K562 (cell line): ENCODE measurements at regions not wholly inside any gene's neighbourhood (a gene's known extent, or its start where the extent isn't known, plus 50 kb on each side); places are given as distances from the start of the nearest gene placed in this dataset.

Source experiments
- ATAC-seq: fragments of 200-7000 bp; cut with Tn5 transposase; 3 replicates; pipeline ENCODE4 v1.9.1; 2020; ENCODE audit warnings: moderate library complexity
- BruUV-seq: library from RNA; stranded (reverse); fragments of 400-500 nt; replicated peaks from 2 replicates; lab custom pipeline; 2021; lab: Mats Ljungman, UMichigan
- CTCF ChIA-PET: fragments of 300-600 bp; formaldehyde crosslinking; extraction: SDS; loops from one replicate; lab custom pipeline; 2021; ENCODE audit warnings: low intra/inter-chr PET ratio; lab: Yijun Ruan, JAX
- POLR2A ChIA-PET: fragments of 300-600, 350-650 bp; sonication (Branson Sonifier 250); formaldehyde crosslinking; extraction: SDS; loops from one replicate; lab custom pipeline; 2021; ENCODE audit warnings: antibody characterized with exemption, inconsistent platforms; lab: Yijun Ruan, JAX
- DNase-seq, 4 experiments: peaks; one replicate each; pipeline versions ENCODE4 v3.0.0 to v3.0.0-alpha.2; 2011 to 2018; ENCODE audit warnings: low spot score in 3 of 4, mixed read lengths in 3 of 4; ENCODE audit errors: extremely low read depth in 1 of 4
- FAIRE-seq: peaks from 2 replicates; lab custom pipeline; 2011; peaks lifted over from hg19 to GRCh38; lab: Jason Lieb, UNC
- H2AFZ ChIP-seq: 2 replicates; pipeline ENCODE4 v1.6.0; 2011; ENCODE audit warnings: low read depth, low read length, control low read depth, inconsistent platforms
- H3K27ac ChIP-seq: fragments of 200-600 bp; 3 replicates; pipeline ENCODE4 v1.8.0; 2011; ENCODE audit warnings: low read depth, mild to moderate bottlenecking, control low read depth, inconsistent platforms, low read length, moderate library complexity, mixed read lengths; ENCODE audit errors: extremely low read depth
- H3K27me3 ChIP-seq, 2 experiments: fragments of 300-600 bp in 1 of 2; 2 replicates in 1 of 2; 3 replicates in 1 of 2; pipeline versions ENCODE4 v1.6.0 to v1.8.0; 2011; ENCODE audit warnings: inconsistent platforms in 2 of 2, low read length in 2 of 2, mild to moderate bottlenecking in 1 of 2, mixed read lengths in 1 of 2, moderate library complexity in 1 of 2; ENCODE audit not compliant: control insufficient read depth in 2 of 2, insufficient read depth in 2 of 2
- H3K36me3 ChIP-seq: fragments of 300-600 bp; 3 replicates; pipeline ENCODE4 v1.8.0; 2011; ENCODE audit warnings: mild to moderate bottlenecking, low read length, inconsistent platforms; ENCODE audit not compliant: control insufficient read depth, insufficient read depth
- H3K4me1 ChIP-seq, 2 experiments: fragments of 200-600 bp in 1 of 2; replicated peaks in 1 of 2; 2 replicates in 1 of 2; 3 replicates in 1 of 2; pipeline versions ENCODE4 v1.5.1 to v1.8.0; 2011; ENCODE audit warnings: inconsistent platforms in 2 of 2, low read length in 2 of 2, mild to moderate bottlenecking in 1 of 2, mixed read lengths in 1 of 2, moderate library complexity in 1 of 2; ENCODE audit not compliant: control insufficient read depth in 2 of 2, insufficient read depth in 2 of 2
- H3K4me2 ChIP-seq: 2 replicates; pipeline ENCODE4 v1.6.1; 2011; ENCODE audit warnings: low read length, control low read depth, inconsistent platforms, mixed read lengths; ENCODE audit not compliant: insufficient read depth
- H3K4me3 ChIP-seq: fragments of 200-600 bp; sonication (generic), shearing (Covaris generic); 2 replicates; pipeline ENCODE4 v1.5.1; 2016; ENCODE audit warnings: control low read depth, inconsistent platforms
- H3K79me2 ChIP-seq: fragments of 200-600 bp; 3 replicates; pipeline ENCODE4 v1.8.0; 2011; ENCODE audit warnings: low read length, inconsistent platforms; ENCODE audit not compliant: control insufficient read depth, insufficient read depth
- H3K9ac ChIP-seq, 2 experiments: 2 replicates each; pipeline versions ENCODE4 v1.6.0 to v1.6.1; 2011; ENCODE audit warnings: low read depth in 2 of 2, low read length in 2 of 2, control low read depth in 1 of 2, inconsistent platforms in 1 of 2, mild to moderate bottlenecking in 1 of 2, mixed read lengths in 1 of 2; ENCODE audit not compliant: insufficient read depth in 1 of 2
- H3K9me1 ChIP-seq: one replicate; pipeline ENCODE4 v1.6.0; 2011; ENCODE audit warnings: inconsistent platforms, mild to moderate bottlenecking, low read length, moderate library complexity; ENCODE audit not compliant: control insufficient read depth, insufficient read depth
- H3K9me3 ChIP-seq: replicated peaks from 2 replicates; pipeline ENCODE4 v1.5.1; 2011; ENCODE audit warnings: low read depth, low read length, inconsistent platforms; ENCODE audit not compliant: control insufficient read depth, insufficient read depth
- H4K20me1 ChIP-seq: replicated peaks from 2 replicates; pipeline ENCODE4 v1.6.1; 2011; ENCODE audit warnings: low read length, inconsistent platforms, mixed read lengths; ENCODE audit not compliant: control insufficient read depth, insufficient read depth
- BRCA1 ChIP-seq, 2 experiments: fragments of 450-650 bp in 1 of 2; sonication (generic) in 1 of 2; formaldehyde crosslinking in 1 of 2; IDR thresholded peaks; 2 replicates each; pipeline versions ENCODE4 v1.5.0 to v1.6.1; 2017 to 2020; ENCODE audit warnings: mild to moderate bottlenecking in 1 of 2, missing genetic modification reagents in 1 of 2
- GTF3C2 ChIP-seq: IDR thresholded peaks from 3 replicates; pipeline ENCODE4 v1.6.1; 2011; ENCODE audit warnings: borderline replicate concordance, mild to moderate bottlenecking, moderate library complexity; ENCODE audit not compliant: insufficient read length; ENCODE audit errors: extremely low read depth
- NCOA4 ChIP-seq: fragments of 450-650 bp; IDR thresholded peaks from 2 replicates; pipeline ENCODE4 v1.6.1; 2018; ENCODE audit warnings: mild to moderate bottlenecking; ENCODE audit not compliant: partially characterized antibody
- NUFIP1 ChIP-seq: fragments of 450-650 bp; IDR thresholded peaks from 2 replicates; pipeline ENCODE4 v1.6.1; 2018; ENCODE audit not compliant: partially characterized antibody
- POLR2B ChIP-seq: fragments of 450-650 bp; IDR thresholded peaks from 2 replicates; pipeline ENCODE4 v1.6.1; 2018; ENCODE audit warnings: low read depth; ENCODE audit not compliant: partially characterized antibody
- VEZF1 ChIP-seq: fragments of 200-800 bp; sonication (Bioruptor generic); IDR thresholded peaks from 2 replicates; pipeline ENCODE4 v1.6.1; 2017; ENCODE audit warnings: missing genetic modification characterization, missing compliant biosample characterization
- ZNF143 ChIP-seq: sonication (generic); formaldehyde crosslinking; IDR thresholded peaks from 2 replicates; pipeline ENCODE4 v1.9.0; 2022; ENCODE audit warnings: mild to moderate bottlenecking, missing genetic modification reagents
- ZNF3 ChIP-seq: fragments of 250-450 bp; sonication (Bioruptor Pico); IDR thresholded peaks from 2 replicates; pipeline ENCODE4 v1.5.0; 2021; ENCODE audit warnings: mild to moderate bottlenecking, moderate library complexity
- ZNF609 ChIP-seq: sonication (generic); formaldehyde crosslinking; IDR thresholded peaks from 2 replicates; pipeline ENCODE4 v1.8.1; 2023; ENCODE audit warnings: missing genetic modification reagents, mild to moderate bottlenecking, borderline replicate concordance
- ZNF717 ChIP-seq: fragments of 250-450 bp; sonication (Bioruptor Pico); IDR thresholded peaks from 2 replicates; pipeline ENCODE4 v1.5.0; 2021
- WGBS: fragments of 100-300 bp; shearing (Covaris generic); methylation state at CpG from one replicate; pipeline ENCODE4 v1.1.6; 2016; ENCODE audit warnings: low coverage, mixed read lengths; ENCODE audit not compliant: insufficient coverage; ENCODE audit errors: missing lambda C conversion rate; 5-methylcytosine and 5-hydroxymethylcytosine counted together
- in situ Hi-C: fragments of 300-500 bp; cut with MboI; formaldehyde crosslinking; loops from 4 replicates; pipeline ENCODE4 v1.15.0; 2018; ENCODE audit warnings: inconsistent platforms, mixed read lengths
- intact Hi-C: fragments of 100-400 bp; cut with micrococcal nuclease; formaldehyde crosslinking; loops from 2 replicates; pipeline ENCODE4 v1.14.2; 2022

- TF ChIP-seq GTF3C2 (no peak), ZNF3 (CRISPR knock-in tag) (no peak), NUFIP1 (no peak)
Measured at GRCh38 chr21:16751695-16752474, 761.0 kb upstream of the CXADR start (continued).

- no peaks in the 10 kb centered on the region for H3K9me1 ChIP-seq
- in situ Hi-C loops, result no loop called here
- 0% methylated on average over 1 of the region's 1 CpG for WGBS
- H3K36me3 ChIP-seq, result no peaks in the 10 kb centered on the region
- no peaks in the 10 kb centered on the region for H4K20me1 ChIP-seq
- H3K27me3 ChIP-seq, result no peaks in the 10 kb centered on the region
- H3K79me2 ChIP-seq, result no peaks in the 10 kb centered on the region
- no peak overlapping the region for H2AFZ ChIP-seq
- BruUV-seq, result no TSS peak
- H3K4me1 ChIP-seq, result no peaks in the 10 kb centered on the region
- H3K9me3 ChIP-seq, result no peaks in the 10 kb centered on the region
- intact Hi-C loops, result no loop called here
- no peak overlapping the region for H3K27ac ChIP-seq
- CTCF ChIA-PET, result no interaction called here
- POLR2A ChIA-PET, result no interaction called here
- no peak for DNase-seq
- H3K9ac ChIP-seq, result no peak overlapping the region
- H3K4me2 ChIP-seq, result no peak overlapping the region
- ATAC-seq, result no peak
- H3K4me3 ChIP-seq, result no peak overlapping the region
- FAIRE-seq, result no peak
- TF ChIP-seq POLR2B (no peak), BRCA1 (IDR thresholded peaks at IDR 0.05) (no peak), BRCA1 (CRISPR knock-in tag; IDR thresholded peaks at IDR 0.05) (no peak), ZNF717 (CRISPR knock-in tag) (no peak), ZNF143 (no peak), NCOA4 (no peak), VEZF1 (CRISPR knock-in tag) (no peak), ZNF609 (CRISPR knock-in tag) (no peak)
Measured at GRCh38 chr21:16752475-16752857, 760.4 kb upstream of the CXADR start.
